ENCODE measurements at regions not wholly inside any gene's neighbourhood (a gene's known extent, or its start where the extent isn't known, plus 50 kb on each side); places are given as distances from the start of the nearest gene placed in this dataset.

DNA sequence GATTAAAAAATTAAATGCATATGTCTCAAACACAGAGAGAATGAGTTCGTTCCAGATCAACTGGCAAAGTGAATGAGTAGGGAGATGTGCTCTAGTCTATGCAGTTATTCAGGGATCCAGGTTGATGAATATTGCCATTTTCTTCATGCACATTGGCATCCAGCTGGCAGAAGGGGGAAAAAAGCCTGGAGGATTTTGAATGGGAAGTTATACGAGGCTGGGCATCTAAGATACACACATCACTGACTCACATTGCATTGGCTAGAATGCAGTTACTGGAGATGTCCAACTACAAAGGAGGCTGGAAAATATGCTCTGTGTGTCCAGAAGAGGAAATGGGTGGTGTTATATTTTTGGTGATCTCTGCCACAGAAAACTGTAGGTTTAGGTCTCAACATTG is 270.9 kb upstream of the FIGN start:
- TF ChIP-seq, protein P1, sequence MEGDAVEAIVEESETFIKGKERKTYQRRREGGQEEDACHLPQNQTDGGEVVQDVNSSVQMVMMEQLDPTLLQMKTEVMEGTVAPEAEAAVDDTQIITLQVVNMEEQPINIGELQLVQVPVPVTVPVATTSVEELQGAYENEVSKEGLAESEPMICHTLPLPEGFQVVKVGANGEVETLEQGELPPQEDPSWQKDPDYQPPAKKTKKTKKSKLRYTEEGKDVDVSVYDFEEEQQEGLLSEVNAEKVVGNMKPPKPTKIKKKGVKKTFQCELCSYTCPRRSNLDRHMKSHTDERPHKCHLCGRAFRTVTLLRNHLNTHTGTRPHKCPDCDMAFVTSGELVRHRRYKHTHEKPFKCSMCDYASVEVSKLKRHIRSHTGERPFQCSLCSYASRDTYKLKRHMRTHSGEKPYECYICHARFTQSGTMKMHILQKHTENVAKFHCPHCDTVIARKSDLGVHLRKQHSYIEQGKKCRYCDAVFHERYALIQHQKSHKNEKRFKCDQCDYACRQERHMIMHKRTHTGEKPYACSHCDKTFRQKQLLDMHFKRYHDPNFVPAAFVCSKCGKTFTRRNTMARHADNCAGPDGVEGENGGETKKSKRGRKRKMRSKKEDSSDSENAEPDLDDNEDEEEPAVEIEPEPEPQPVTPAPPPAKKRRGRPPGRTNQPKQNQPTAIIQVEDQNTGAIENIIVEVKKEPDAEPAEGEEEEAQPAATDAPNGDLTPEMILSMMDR (IDR thresholded peaks at IDR 0.05), result no peak
- TF ChIP-seq POLR2AphosphoS5 (IDR thresholded peaks at IDR 0.05), result no peak
